IMR-90 (cell line): ENCODE measurements at regions not wholly inside any gene's neighbourhood (a gene's known extent, or its start where the extent isn't known, plus 50 kb on each side); places are given as distances from the start of the nearest gene placed in this dataset.

ENCODE experiments used
- ATAC-seq: fragments of 200-7000 bp; cut with Tn5 transposase; 2 replicates; pipeline ENCODE4 v1.9.1; 2020; ENCODE audit warnings: low read depth, mild to moderate bottlenecking, moderate library complexity
- BruUV-seq: library from RNA; stranded (reverse); fragments of 400-500 nt; replicated peaks from 2 replicates; lab custom pipeline; 2021; lab: Mats Ljungman, UMichigan
- CTCF ChIA-PET: fragments of 300-600 bp; formaldehyde crosslinking; extraction: SDS; loops from one replicate; lab custom pipeline; 2021; ENCODE audit warnings: antibody characterized with exemption; lab: Yijun Ruan, JAX
- POLR2A ChIA-PET: fragments of 300-600 bp; sonication (Branson Sonifier 250); formaldehyde crosslinking; loops from one replicate; lab custom pipeline; 2022; ENCODE audit warnings: antibody characterized with exemption; ENCODE audit not compliant: unreplicated experiment; lab: Charles Lee
- DNase-seq: peaks from one replicate; pipeline ENCODE4 v3.0.0; 2013
- H2AFZ ChIP-seq: replicated peaks from 2 replicates; pipeline ENCODE3; 2013; ENCODE audit warnings: low read length, mild to moderate bottlenecking; ENCODE audit not compliant: poor library complexity
- H2AK5ac ChIP-seq: 2 replicates; pipeline ENCODE4 v1.6.1; 2013; ENCODE audit warnings: low read depth, low read length, inconsistent platforms
- H2AK9ac ChIP-seq: replicated peaks from 2 replicates; pipeline ENCODE3; 2013; ENCODE audit warnings: mild to moderate bottlenecking, low read depth, low read length, moderate library complexity; ENCODE audit not compliant: poor library complexity
- H2BK120ac ChIP-seq: 2 replicates; pipeline ENCODE4 v1.6.1; 2013; ENCODE audit warnings: low read depth, low read length, inconsistent platforms
- H2BK15ac ChIP-seq: 3 replicates; pipeline ENCODE4 v1.6.1; 2013; ENCODE audit warnings: low read depth, low read length, inconsistent platforms
- H2BK20ac ChIP-seq: 2 replicates; pipeline ENCODE4 v1.6.1; 2013; ENCODE audit warnings: low read depth, mild to moderate bottlenecking, inconsistent platforms, low read length, moderate library complexity
- H2BK5ac ChIP-seq: 2 replicates; pipeline ENCODE4 v1.6.1; 2013; ENCODE audit warnings: mild to moderate bottlenecking, low read depth, low read length, inconsistent platforms; ENCODE audit not compliant: poor library complexity, severe bottlenecking
- H3K14ac ChIP-seq: replicated peaks from 2 replicates; pipeline ENCODE4 v1.6.1; 2013; ENCODE audit warnings: low read depth, low read length, inconsistent platforms
- H3K18ac ChIP-seq: 2 replicates; pipeline ENCODE4 v1.6.1; 2013; ENCODE audit warnings: low read depth, low read length, control low read depth
- H3K23ac ChIP-seq: 2 replicates; pipeline ENCODE4 v1.6.1; 2013; ENCODE audit warnings: low read depth, low read length, inconsistent platforms
- H3K27ac ChIP-seq: 2 replicates; pipeline ENCODE4 v1.5.1; 2013; ENCODE audit warnings: mild to moderate bottlenecking, control low read depth, low read length; ENCODE audit not compliant: insufficient read depth
- H3K27me3 ChIP-seq: 2 replicates; pipeline ENCODE4 v1.6.1; 2013; ENCODE audit warnings: low read length; ENCODE audit not compliant: control insufficient read depth, insufficient read depth
- H3K36me3 ChIP-seq: 2 replicates; pipeline ENCODE4 v1.6.1; 2013; ENCODE audit warnings: low read length, mixed read lengths; ENCODE audit not compliant: control insufficient read depth, insufficient read depth
- H3K4ac ChIP-seq: 2 replicates; pipeline ENCODE4 v1.6.1; 2013; ENCODE audit warnings: low read depth, low read length, inconsistent platforms
- H3K4me1 ChIP-seq: 2 replicates; pipeline ENCODE4 v1.6.1; 2013; ENCODE audit warnings: low read length, mixed read lengths; ENCODE audit not compliant: control insufficient read depth, insufficient read depth
- H3K4me2 ChIP-seq: 2 replicates; pipeline ENCODE4 v1.6.1; 2013; ENCODE audit warnings: low read depth, mild to moderate bottlenecking, control low read depth, low read length, moderate library complexity
- H3K4me3 ChIP-seq: 2 replicates; pipeline ENCODE4 v1.5.1; 2013; ENCODE audit warnings: low read depth, mild to moderate bottlenecking, control low read depth, low read length, moderate library complexity; ENCODE audit not compliant: insufficient read depth
- H3K56ac ChIP-seq: 2 replicates; pipeline ENCODE4 v1.6.1; 2013; ENCODE audit warnings: low read length, inconsistent platforms; ENCODE audit not compliant: insufficient read depth; ENCODE audit errors: extremely low read depth
- H3K79me1 ChIP-seq, 2 experiments: 2 replicates each; pipeline ENCODE4 v1.6.1; 2013; ENCODE audit warnings: low read length in 2 of 2, inconsistent platforms in 1 of 2, low read depth in 1 of 2
- H3K9ac ChIP-seq: 2 replicates; pipeline ENCODE4 v1.6.1; 2013; ENCODE audit warnings: low read depth, low read length, control low read depth
- H3K9me1 ChIP-seq: 2 replicates; pipeline ENCODE4 v1.6.1; 2013; ENCODE audit warnings: low read length, inconsistent platforms; ENCODE audit not compliant: insufficient read depth
- H3K9me3 ChIP-seq: 2 replicates; pipeline ENCODE4 v1.6.1; 2013; ENCODE audit warnings: low read length; ENCODE audit not compliant: control insufficient read depth, insufficient read depth
- H4K20me1 ChIP-seq: 2 replicates; pipeline ENCODE4 v1.6.1; 2013; ENCODE audit warnings: low read length, inconsistent platforms; ENCODE audit not compliant: insufficient read depth
- H4K5ac ChIP-seq: 2 replicates; pipeline ENCODE4 v1.6.1; 2013; ENCODE audit warnings: mild to moderate bottlenecking, low read depth, low read length, control low read depth
- H4K8ac ChIP-seq, 2 experiments: 2 replicates each; pipeline ENCODE4 v1.6.1; 2013; ENCODE audit warnings: low read depth in 2 of 2, low read length in 2 of 2, control low read depth in 1 of 2, inconsistent platforms in 1 of 2
- H4K91ac ChIP-seq: 2 replicates; pipeline ENCODE4 v1.6.1; 2013; ENCODE audit warnings: low read depth, low read length, inconsistent platforms; ENCODE audit not compliant: insufficient read depth
- BHLHE40 ChIP-seq: fragments of 150-350 bp; IDR thresholded peaks from 2 replicates; pipeline ENCODE4 v1.6.1; 2016; ENCODE audit warnings: mild to moderate bottlenecking, low read depth, low read length
- CEBPB ChIP-seq: IDR thresholded peaks from 2 replicates; pipeline ENCODE4 v1.6.1; 2012; ENCODE audit warnings: low read depth, low read length, improper control_type of control experiment
- CHD1 ChIP-seq: IDR thresholded peaks from 2 replicates; pipeline ENCODE4 v1.6.1; 2012; ENCODE audit warnings: low read depth, low read length, improper control_type of control experiment
- CTCF ChIP-seq: conservative IDR thresholded peaks from 2 replicates; pipeline ENCODE4 v1.5.1; 2012; ENCODE audit warnings: mild to moderate bottlenecking, low read depth, low read length, improper control_type of control experiment
- ELK1 ChIP-seq: fragments of 150-350 bp; IDR thresholded peaks from 2 replicates; pipeline ENCODE4 v1.6.1; 2016; ENCODE audit warnings: low read depth, mild to moderate bottlenecking, low read length, moderate library complexity, borderline replicate concordance
- FOS ChIP-seq: fragments of 150-350 bp; IDR thresholded peaks from 2 replicates; pipeline ENCODE4 v1.6.1; 2016; ENCODE audit warnings: low read depth, low read length
- MAFK ChIP-seq: IDR thresholded peaks from 2 replicates; pipeline ENCODE4 v1.6.1; 2012; ENCODE audit warnings: low read depth, low read length, improper control_type of control experiment
- MAZ ChIP-seq: IDR thresholded peaks from 2 replicates; pipeline ENCODE4 v1.6.1; 2012; ENCODE audit warnings: low read depth, mild to moderate bottlenecking, low read length, improper control_type of control experiment, moderate library complexity, borderline replicate concordance
- MXI1 ChIP-seq: IDR thresholded peaks from 2 replicates; pipeline ENCODE4 v1.6.1; 2012; ENCODE audit warnings: low read depth, mild to moderate bottlenecking, low read length, moderate library complexity, borderline replicate concordance
- NFE2L2 ChIP-seq: fragments of 150-350 bp; IDR thresholded peaks from 2 replicates; pipeline ENCODE4 v1.6.1; 2016; ENCODE audit warnings: low read depth, mild to moderate bottlenecking, low read length
- POLR2A ChIP-seq: IDR thresholded peaks from 2 replicates; pipeline ENCODE4 v1.6.1; 2012; ENCODE audit warnings: mild to moderate bottlenecking, low read depth, low read length
- RAD21 ChIP-seq: IDR thresholded peaks from 2 replicates; pipeline ENCODE4 v1.6.1; 2012; ENCODE audit warnings: low read length, improper control_type of control experiment
- RCOR1 ChIP-seq: IDR thresholded peaks from 2 replicates; pipeline ENCODE4 v1.6.1; 2012; ENCODE audit warnings: mild to moderate bottlenecking, low read length, improper control_type of control experiment; ENCODE audit not compliant: insufficient replicate concordance
- RFX5 ChIP-seq: IDR thresholded peaks from 2 replicates; pipeline ENCODE4 v1.8.0; 2012; ENCODE audit warnings: low read depth, mild to moderate bottlenecking, low read length, moderate library complexity
- SMC3 ChIP-seq: fragments of 150-350 bp; IDR thresholded peaks from 2 replicates; pipeline ENCODE4 v1.6.1; 2016; ENCODE audit warnings: low read depth, mild to moderate bottlenecking, antibody characterized with exemption, low read length, moderate library complexity
- USF2 ChIP-seq: fragments of 150-350 bp; IDR thresholded peaks from 2 replicates; pipeline ENCODE4 v1.6.1; 2017; ENCODE audit warnings: mild to moderate bottlenecking, antibody characterized with exemption, low read length, low read depth
- WGBS, 2 experiments: methylation state at CpG; one replicate each; pipeline versions ENCODE4 v1.1.5 to v1.1.7; 2013; ENCODE audit warnings: missing lambda C conversion rate in 2 of 2; ENCODE audit not compliant: insufficient read length in 1 of 2; ENCODE audit errors: extremely low coverage in 2 of 2; 5-methylcytosine and 5-hydroxymethylcytosine counted together
- dilution Hi-C: fragments of 300-500 bp; cut with HindIII; formaldehyde crosslinking; loops from one replicate; pipeline ENCODE4 v1.14.3; 2018; ENCODE audit warnings: low sequenced_read_pairs; ENCODE audit not compliant: unreplicated experiment
- in situ Hi-C: fragments of 300-500 bp; cut with MboI; formaldehyde crosslinking; loops from 3 replicates; pipeline ENCODE4 v1.14.3; 2019; ENCODE audit warnings: low sequenced_read_pairs, inconsistent platforms, mixed read lengths
- intact Hi-C: fragments of 100-400 bp; cut with micrococcal nuclease; formaldehyde crosslinking; loops from 2 replicates; pipeline ENCODE4 v1.10.0; 2022

- no peak overlapping the region for H3K9ac ChIP-seq
- H3K4me2 ChIP-seq, result no peak overlapping the region
- intact Hi-C loops, result no loop called here
- no peak overlapping the region for H3K4me3 ChIP-seq
- H2AFZ ChIP-seq, result no peak overlapping the region
- no peaks in the 10 kb centered on the region for H3K4me1 ChIP-seq
- WGBS, 2 experiments, result no CpG with 5 or more reads among the region's 1 CpG
- no peak overlapping the region for H2BK15ac ChIP-seq
- no peak overlapping the region for H2AK5ac ChIP-seq
- H3K79me1 ChIP-seq, result no peaks in the 10 kb centered on the region
- H3K9me1 ChIP-seq, result no peaks in the 10 kb centered on the region
- ChIA-PET CTCF (no interaction called here), POLR2A (no interaction called here)
- DNase-seq (no peak), ATAC-seq (no peak)
- no peak overlapping the region for H3K18ac ChIP-seq
- H3K4ac ChIP-seq, result no peak overlapping the region
- TF ChIP-seq FOS, result no peak
- TF ChIP-seq CEBPB, result no peak
- no peak for TF ChIP-seq RFX5
- TF ChIP-seq BHLHE40, result no peak
- no peak for TF ChIP-seq CHD1
- no peak for TF ChIP-seq RCOR1
- TF ChIP-seq POLR2A, result no peak
- no peak for TF ChIP-seq ELK1
- TF ChIP-seq MAFK, result no peak
- no peak for TF ChIP-seq SMC3
- TF ChIP-seq MAZ, result no peak
- TF ChIP-seq NFE2L2, result no peak
- TF ChIP-seq RAD21, result no peak
- TF ChIP-seq CTCF, result no peak
- no peak for TF ChIP-seq USF2
- TF ChIP-seq MXI1, result no peak
- no peak overlapping the region for H2AK9ac ChIP-seq
- no peak overlapping the region for H4K5ac ChIP-seq
- H3K36me3 ChIP-seq, result no peaks in the 10 kb centered on the region
- dilution Hi-C loops, result no loop called here
- no TSS peak for BruUV-seq
- H3K14ac ChIP-seq, result no peak overlapping the region
- H4K8ac ChIP-seq, result no peak overlapping the region
- no peaks in the 10 kb centered on the region for H3K27me3 ChIP-seq
- no peaks in the 10 kb centered on the region for H4K20me1 ChIP-seq
- no peak overlapping the region for H3K56ac ChIP-seq
- H4K91ac ChIP-seq, result no peak overlapping the region
- no peak overlapping the region for H2BK5ac ChIP-seq
- peaks cover 4% of the 10 kb centered on the region for H3K9me3 ChIP-seq
- H3K23ac ChIP-seq, result no peak overlapping the region
- no peak overlapping the region for H2BK120ac ChIP-seq
- H3K27ac ChIP-seq, result no peak overlapping the region
- no peak overlapping the region for H2BK20ac ChIP-seq
- in situ Hi-C loops, result no loop called here
Measured at GRCh38 chr1:166629946-166630345, 209.3 kb upstream of the POGK start.
